ENCODE measurements at regions not wholly inside any gene's neighbourhood (a gene's known extent, or its start where the extent isn't known, plus 50 kb on each side); places are given as distances from the start of the nearest gene placed in this dataset.
A peak's percentile ranks its signal among the peaks of the same experiment; 100 is the strongest.
"Not testable (repeated sequence)": the region's sequence is repeated elsewhere in the genome, so short reads cannot be mapped to it uniquely, and the experiment has no call there.

GRCh38 chr3:127046690-127047089 is 63.8 kb downstream of the PLXNA1 start:
- DNase-seq (ENCODE audit: low spot score): not testable (repeated sequence)

GRCh38 chr3:127049393-127049792 is 66.5 kb downstream of the PLXNA1 start:
- DNase-seq (ENCODE audit: low spot score): no peak

- no peak for DNase-seq (ENCODE audit: low spot score)
Observed at GRCh38 chr3:127050733-127051132, 67.8 kb downstream of the PLXNA1 start.

- peak; percentile 66 for DNase-seq (ENCODE audit: low spot score)
Observed at GRCh38 chr3:127052121-127052561, 69.2 kb downstream of the PLXNA1 start.

GRCh38 chr3:127053026-127053425 is 70.1 kb downstream of the PLXNA1 start:
- no peak for DNase-seq (ENCODE audit: low spot score)

- DNase-seq (ENCODE audit: low spot score): no peak
Observed at GRCh38 chr3:127053450-127053849, 70.5 kb downstream of the PLXNA1 start.

- DNase-seq (ENCODE audit: low spot score): no peak
Observed at GRCh38 chr3:127053979-127054378, 71.1 kb downstream of the PLXNA1 start.

- DNase-seq (ENCODE audit: low spot score): no peak
Observed at GRCh38 chr3:127056281-127056680, 73.4 kb downstream of the PLXNA1 start.

- DNase-seq (ENCODE audit: low spot score): no peak
Observed at GRCh38 chr3:127056976-127057375, 74.1 kb downstream of the PLXNA1 start.

GRCh38 chr3:127059072-127059471 is 76.2 kb downstream of the PLXNA1 start:
- DNase-seq (ENCODE audit: low spot score): no peak

- DNase-seq (ENCODE audit: low spot score): no peak
Observed at GRCh38 chr3:127061641-127062040, 78.7 kb downstream of the PLXNA1 start.

- DNase-seq (ENCODE audit: low spot score): no peak
Observed at GRCh38 chr3:127062926-127063325, 80.0 kb downstream of the PLXNA1 start.

GRCh38 chr3:127063916-127064315 is 81.0 kb downstream of the PLXNA1 start:
- DNase-seq (ENCODE audit: low spot score): no peak

- DNase-seq (ENCODE audit: low spot score): no peak
Observed at GRCh38 chr3:127064391-127065137, 81.6 kb downstream of the PLXNA1 start.

GRCh38 chr3:127065138-127065427 is 82.2 kb downstream of the PLXNA1 start:
- DNase-seq (ENCODE audit: low spot score): no peak

GRCh38 chr3:127065561-127066290 is 82.8 kb downstream of the PLXNA1 start:
- DNase-seq (ENCODE audit: low spot score): no peak

GRCh38 chr3:127066635-127067034 is 83.7 kb downstream of the PLXNA1 start:
- DNase-seq (ENCODE audit: low spot score): no peak

- DNase-seq (ENCODE audit: low spot score): no peak
Observed at GRCh38 chr3:127067116-127067910, 84.4 kb downstream of the PLXNA1 start.

- no peak for DNase-seq (ENCODE audit: low spot score)
Observed at GRCh38 chr3:127068111-127068810, 85.3 kb downstream of the PLXNA1 start.

- no peak for DNase-seq (ENCODE audit: low spot score)
Observed at GRCh38 chr3:127068871-127069270, 86.0 kb downstream of the PLXNA1 start.

- no peak for DNase-seq (ENCODE audit: low spot score)
Observed at GRCh38 chr3:127069814-127070440, 87.0 kb downstream of the PLXNA1 start.

- no peak for DNase-seq (ENCODE audit: low spot score)
Observed at GRCh38 chr3:127070776-127071175, 87.9 kb downstream of the PLXNA1 start.
